ENCODE measurements at regions not wholly inside any gene's neighbourhood (a gene's known extent, or its start where the extent isn't known, plus 50 kb on each side); places are given as distances from the start of the nearest gene placed in this dataset.
"Not testable (repeated sequence)": the region's sequence is repeated elsewhere in the genome, so short reads cannot be mapped to it uniquely, and the experiment has no call there.

- not testable (repeated sequence) for TF ChIP-seq POLR2A (IDR thresholded peaks at IDR 0.05); CTCF (IDR thresholded peaks at IDR 0.05 in 4 of 5, conservative IDR thresholded peaks at IDR 0.05 in 1 of 5)
Measured at GRCh38 chr7:128616799-128617198, 55.3 kb upstream of the GARIN1A start.

Data from gastrocnemius medialis (tissue), 4 donors.